Fibroblast of lung (primary cell): ENCODE measurements at regions not wholly inside any gene's neighbourhood (a gene's known extent, or its start where the extent isn't known, plus 50 kb on each side); places are given as distances from the start of the nearest gene placed in this dataset.

Source experiments
- EZH2 ChIP-seq: IDR thresholded peaks from 2 replicates; pipeline ENCODE4 v1.5.1; 2012; ENCODE audit warnings: low read length, control low read depth, mild to moderate bottlenecking; ENCODE audit errors: missing control alignments
- TF ChIP-seq, protein P1 (sequence below), 2 donors: IDR thresholded peaks in 1 of 2; conservative IDR thresholded peaks in 1 of 2; 1 replicate in 1 of 2; 2 replicates in 1 of 2; pipeline ENCODE4 v1.5.1; 2011 to 2012; ENCODE audit warnings: low read length in 2 of 2, control low read depth in 1 of 2, inconsistent platforms in 1 of 2, low read depth in 1 of 2, mild to moderate bottlenecking in 1 of 2

- TF ChIP-seq, protein P1, sequence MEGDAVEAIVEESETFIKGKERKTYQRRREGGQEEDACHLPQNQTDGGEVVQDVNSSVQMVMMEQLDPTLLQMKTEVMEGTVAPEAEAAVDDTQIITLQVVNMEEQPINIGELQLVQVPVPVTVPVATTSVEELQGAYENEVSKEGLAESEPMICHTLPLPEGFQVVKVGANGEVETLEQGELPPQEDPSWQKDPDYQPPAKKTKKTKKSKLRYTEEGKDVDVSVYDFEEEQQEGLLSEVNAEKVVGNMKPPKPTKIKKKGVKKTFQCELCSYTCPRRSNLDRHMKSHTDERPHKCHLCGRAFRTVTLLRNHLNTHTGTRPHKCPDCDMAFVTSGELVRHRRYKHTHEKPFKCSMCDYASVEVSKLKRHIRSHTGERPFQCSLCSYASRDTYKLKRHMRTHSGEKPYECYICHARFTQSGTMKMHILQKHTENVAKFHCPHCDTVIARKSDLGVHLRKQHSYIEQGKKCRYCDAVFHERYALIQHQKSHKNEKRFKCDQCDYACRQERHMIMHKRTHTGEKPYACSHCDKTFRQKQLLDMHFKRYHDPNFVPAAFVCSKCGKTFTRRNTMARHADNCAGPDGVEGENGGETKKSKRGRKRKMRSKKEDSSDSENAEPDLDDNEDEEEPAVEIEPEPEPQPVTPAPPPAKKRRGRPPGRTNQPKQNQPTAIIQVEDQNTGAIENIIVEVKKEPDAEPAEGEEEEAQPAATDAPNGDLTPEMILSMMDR (conservative IDR thresholded peaks at IDR 0.05 in 1 of 2, IDR thresholded peaks at IDR 0.05 in 1 of 2; ENCODE audit: low read depth in 1 of 2, low read length in 2 of 2) = no peak
- TF ChIP-seq EZH2 = no peak
Observed at GRCh38 chr20:60270341-60270740, 312.1 kb downstream of the CDH26 start.
